ENCODE measurements at regions not wholly inside any gene's neighbourhood (a gene's known extent, or its start where the extent isn't known, plus 50 kb on each side); places are given as distances from the start of the nearest gene placed in this dataset.

DNA sequence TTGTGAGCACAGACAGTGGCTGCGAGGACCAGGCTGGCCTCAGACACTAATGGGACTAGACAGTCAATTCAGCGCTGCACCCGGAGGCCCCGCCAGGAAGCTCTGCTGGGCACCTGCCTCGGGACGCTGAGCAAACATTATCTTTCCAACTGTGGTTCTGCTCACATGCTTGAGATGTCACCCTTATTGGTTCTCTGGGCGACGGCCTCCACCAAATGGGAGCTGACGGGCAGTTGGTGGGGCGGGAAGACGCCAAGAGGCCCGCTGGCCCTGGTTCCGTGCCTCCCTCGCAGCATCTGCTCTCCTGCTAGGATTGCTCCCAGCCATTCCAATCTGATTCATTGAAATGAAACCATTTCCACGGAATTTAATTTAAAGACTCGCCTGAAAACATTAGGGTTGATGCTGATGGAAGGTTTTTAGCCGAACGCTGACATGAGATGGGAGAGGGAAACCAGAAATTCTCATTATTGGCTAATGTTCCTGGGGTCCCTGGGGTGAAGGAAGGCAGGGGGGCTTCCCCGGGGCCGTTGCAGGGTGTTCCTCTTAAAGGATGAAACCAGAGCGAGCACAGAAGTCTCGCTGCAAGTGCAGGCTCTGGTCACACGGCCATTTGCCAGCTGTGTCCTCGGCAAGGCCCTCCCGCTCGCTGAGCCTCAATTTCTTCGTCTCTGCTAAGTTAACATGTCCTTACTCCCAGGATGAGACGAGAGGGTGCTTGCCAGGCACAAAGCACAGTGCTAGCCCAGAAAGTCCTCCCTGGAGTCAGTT, 512.2 kb downstream of the NPHP4 start:
- no peak for DNase-seq
- in situ Hi-C loops (cut with MboI; ENCODE audit: low pct_unique_long_range_greater_than_20kb, low sequenced_read_pairs), result no loop called here

DNA sequence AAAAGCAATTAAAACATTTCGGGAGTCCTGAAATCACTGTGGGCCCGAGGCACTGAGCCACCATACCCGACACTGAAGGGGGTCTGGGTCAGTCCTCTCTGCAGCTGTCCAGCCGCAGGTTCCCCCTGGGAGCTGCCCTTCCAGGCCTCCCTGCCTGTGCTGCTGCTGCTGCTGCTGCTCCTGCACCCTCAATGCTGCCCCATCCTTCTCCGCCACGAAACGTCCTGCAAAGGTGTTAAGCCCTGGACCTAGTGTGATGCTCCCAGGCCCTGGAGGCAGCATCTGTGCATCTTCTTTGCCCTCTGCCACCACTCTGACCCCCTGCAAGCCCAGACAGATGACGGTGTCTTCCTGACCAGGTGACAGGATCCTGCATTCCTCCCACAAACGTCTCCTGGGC, 513.3 kb downstream of the NPHP4 start:
- DNase-seq, result no peak
- in situ Hi-C loops (cut with MboI; ENCODE audit: low pct_unique_long_range_greater_than_20kb, low sequenced_read_pairs), result no loop called here

DNA sequence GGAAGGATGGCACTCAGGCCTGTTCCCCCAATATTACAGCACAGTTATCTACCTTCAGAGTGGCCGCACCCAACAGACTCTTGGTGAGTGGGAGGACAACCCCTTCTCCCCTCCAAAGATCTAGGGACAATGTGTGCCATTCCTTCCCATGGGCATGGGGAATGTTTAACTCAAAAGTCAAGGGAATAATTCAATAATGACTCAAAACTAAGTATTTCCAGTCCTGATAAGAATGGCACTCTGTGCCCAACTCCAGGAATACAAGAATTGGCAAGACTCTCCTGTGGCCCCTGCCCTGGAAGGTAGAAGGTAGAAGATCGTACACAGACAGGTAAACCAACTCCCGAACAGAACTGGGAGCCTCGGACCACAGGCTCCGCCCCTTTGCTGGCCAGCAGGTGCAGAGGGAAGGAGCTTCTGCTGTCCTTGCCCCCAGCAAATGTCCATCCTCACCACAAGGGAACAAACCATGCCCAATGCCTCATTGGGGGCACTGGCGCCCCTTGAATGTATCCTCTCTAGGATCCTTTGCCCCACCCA, 514.0 kb downstream of the NPHP4 start:
- in situ Hi-C loops (cut with MboI; ENCODE audit: low pct_unique_long_range_greater_than_20kb, low sequenced_read_pairs), result no loop called here
- no peak for DNase-seq

DNA sequence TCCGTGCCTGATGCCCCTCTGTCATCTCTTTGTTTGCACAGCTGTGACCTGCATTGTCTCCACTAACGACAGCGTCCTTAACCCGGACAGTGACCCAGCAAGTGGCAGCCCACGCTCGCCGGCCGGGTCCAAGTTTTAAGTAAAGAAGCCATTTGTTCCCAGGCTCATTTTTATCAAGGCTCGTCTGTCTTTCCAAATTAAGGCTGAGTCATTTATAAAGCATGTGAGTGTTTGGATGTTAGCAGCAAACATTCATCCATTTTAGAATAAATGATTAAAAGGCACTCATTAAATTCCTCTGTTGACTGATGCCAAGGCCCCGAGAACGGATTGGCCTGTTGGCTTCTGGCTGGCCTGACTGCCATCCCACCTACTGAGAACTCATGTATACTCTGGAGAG, 514.5 kb downstream of the NPHP4 start:
- in situ Hi-C loops (cut with MboI; ENCODE audit: low pct_unique_long_range_greater_than_20kb, low sequenced_read_pairs), result no loop called here

DNA sequence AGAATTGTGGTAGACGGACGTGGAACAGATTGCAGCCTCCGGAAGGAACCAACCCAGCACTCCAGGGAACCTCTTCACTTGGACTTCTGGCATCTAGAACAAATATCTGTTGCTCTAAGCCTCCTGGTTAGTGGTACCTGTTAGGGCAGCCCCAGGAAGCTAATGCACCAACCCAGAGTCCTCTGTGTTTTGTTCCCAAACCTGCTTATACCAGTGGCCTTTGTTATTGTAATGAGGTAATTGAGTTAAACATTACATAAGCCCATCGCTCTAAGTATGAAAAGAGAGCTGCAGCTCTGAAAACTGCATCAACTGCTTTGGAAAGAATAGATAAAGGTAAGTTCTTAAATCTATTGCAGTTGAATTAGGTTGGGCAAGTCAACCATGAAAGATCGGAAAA, 516.7 kb downstream of the NPHP4 start:
- DNase-seq, result no peak
- in situ Hi-C loops (cut with MboI; ENCODE audit: low pct_unique_long_range_greater_than_20kb, low sequenced_read_pairs), result no loop called here

More for the DNA sequence above, 514.5 kb downstream of the NPHP4 start:
- DNase-seq, result no peak

DNA sequence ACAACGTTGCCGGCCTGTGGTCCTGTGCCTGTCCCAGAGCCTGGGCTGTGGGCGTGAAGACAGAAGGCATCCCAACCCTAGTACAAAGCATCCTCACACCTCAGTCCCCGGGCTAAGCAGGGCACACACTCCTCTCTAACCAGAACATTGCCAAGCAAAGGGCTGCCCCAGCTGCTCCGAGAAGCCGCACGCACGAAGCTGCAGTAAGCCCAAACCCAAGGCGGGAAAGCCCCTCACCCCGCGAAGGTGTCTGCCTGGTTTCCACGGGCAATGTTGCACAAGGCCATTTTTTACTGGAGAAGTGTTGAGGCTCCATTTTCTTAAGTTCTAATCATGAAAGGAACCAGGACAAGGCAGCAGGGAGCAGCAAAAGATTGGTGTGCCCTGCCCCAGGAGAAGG, 519.0 kb downstream of the NPHP4 start:
- in situ Hi-C loops (cut with MboI; ENCODE audit: low pct_unique_long_range_greater_than_20kb, low sequenced_read_pairs), result no loop called here
- no peak for DNase-seq

DNA sequence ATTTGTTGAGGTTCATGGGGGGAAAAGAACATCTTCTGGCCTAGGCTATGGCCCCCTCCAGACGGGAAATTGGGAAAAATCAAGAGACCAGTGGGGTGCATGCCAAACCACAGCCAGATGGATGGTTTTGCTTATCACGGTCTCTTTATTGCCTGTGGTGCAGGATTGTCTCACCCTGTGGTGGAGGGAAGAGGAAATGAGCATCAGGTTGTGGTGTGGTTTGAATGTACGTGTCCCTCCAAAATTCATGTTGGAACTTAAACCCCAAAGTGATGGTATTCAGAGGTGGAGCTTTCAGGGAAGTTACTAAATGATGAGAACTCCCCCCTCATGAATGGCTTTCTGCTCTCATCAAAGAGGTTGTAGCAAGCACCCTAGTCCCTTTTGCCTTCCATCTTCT, 525.7 kb downstream of the NPHP4 start:
- in situ Hi-C loops (cut with MboI; ENCODE audit: low pct_unique_long_range_greater_than_20kb, low sequenced_read_pairs), result no loop called here
- peak; percentile 7 for DNase-seq

DNA sequence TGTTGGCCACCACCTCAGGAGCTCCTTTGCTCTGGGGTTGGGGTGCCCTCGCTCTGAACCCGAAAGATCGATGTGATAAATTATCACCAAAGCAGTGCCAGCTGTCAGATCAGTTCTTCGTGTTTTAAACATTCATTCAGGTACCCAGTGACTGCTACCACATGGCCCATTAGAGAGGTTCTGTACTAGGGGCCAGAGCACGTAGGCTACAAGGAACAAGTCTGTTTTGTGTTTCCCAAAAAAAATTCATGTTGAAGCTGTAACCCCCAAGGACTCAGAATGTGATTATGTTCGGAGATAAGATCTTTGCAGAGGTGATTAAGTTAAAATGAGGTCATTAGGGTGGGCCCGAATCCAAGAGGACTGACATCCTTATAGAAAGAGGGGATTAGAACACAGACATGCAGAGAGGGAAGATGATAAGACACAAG, 526.9 kb downstream of the NPHP4 start:
- in situ Hi-C loops (cut with MboI; ENCODE audit: low pct_unique_long_range_greater_than_20kb, low sequenced_read_pairs), result no loop called here

DNA sequence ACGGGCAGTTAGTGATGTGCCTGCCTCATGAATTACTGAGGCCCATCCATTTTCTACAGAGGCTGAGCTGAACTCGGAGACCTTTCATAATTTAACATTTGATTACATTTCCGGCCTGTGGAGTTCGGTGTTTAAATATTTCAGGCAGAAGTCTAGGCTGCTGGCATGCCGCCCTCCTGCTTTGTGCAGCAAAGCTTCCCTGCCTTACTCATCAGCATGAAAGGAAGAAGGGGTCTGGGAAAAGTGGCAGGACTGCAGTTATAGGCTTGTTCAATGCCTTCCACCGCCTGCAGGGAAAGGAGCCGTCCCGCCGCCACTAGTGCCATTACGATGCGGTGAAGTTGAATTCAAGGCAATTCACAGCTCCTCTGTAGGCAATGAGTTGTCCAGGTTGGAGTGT, 527.9 kb downstream of the NPHP4 start:
- in situ Hi-C loops (cut with MboI; ENCODE audit: low pct_unique_long_range_greater_than_20kb, low sequenced_read_pairs), result no loop called here
- DNase-seq, result no peak

More for the DNA sequence above, 526.9 kb downstream of the NPHP4 start:
- DNase-seq, result no peak

DNA sequence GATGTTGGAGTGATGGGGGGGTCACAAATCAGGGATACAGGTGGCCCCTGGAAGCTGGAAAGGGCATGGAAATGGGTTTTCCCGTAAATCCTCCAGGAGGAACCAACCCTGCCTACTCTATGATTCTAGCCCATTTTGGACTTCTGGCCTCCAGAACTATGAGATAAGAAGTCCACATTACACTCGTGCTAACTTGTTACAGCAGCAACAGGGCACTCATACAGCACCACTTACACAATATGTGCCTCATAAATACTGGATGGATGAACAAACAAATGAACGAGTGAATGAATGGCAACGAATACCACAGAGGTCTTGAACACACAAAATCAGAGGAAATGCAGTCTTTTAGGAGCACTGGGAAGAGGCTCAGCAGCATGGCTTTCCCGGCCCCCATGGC, 531.3 kb downstream of the NPHP4 start:
- no peak for DNase-seq
- in situ Hi-C loops (cut with MboI; ENCODE audit: low pct_unique_long_range_greater_than_20kb, low sequenced_read_pairs), result no loop called here

DNA sequence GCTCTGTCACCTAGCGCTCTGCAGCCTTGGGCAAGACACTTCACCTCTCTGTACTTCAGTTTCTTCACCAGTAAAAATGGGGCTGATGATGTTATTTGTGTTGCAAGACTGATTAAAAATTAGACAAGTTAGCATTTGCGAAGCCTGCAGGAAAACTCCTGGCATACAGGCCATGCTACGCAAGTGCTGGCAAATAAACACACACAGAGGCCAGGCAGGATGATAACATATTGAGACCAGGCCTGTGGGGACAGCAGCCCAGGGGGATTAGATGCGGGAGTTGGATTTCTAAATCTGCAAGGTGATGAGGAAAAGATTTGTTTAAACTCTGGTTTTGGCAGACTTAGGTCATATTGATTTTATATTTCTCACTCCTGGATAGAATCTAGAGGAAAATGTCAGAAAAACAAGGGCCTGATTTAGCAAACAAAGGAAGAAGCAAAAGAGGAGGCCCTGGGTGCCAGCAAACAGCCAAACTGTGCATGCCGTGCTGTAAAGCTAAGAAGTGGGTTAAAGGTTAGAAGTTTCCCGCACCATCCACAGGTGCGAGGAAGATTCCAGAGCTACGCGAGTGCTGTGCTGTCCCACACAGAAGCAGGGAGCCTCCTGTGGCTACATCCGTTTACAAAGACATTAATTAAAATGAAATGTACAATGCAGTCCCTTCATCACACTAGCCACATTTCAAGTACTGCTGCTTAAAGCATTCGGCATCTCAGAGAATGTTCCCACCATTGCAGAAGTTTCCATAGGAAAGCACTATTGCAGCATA, 532.2 kb downstream of the NPHP4 start:
- DNase-seq, result no peak
- in situ Hi-C loops (cut with MboI; ENCODE audit: low pct_unique_long_range_greater_than_20kb, low sequenced_read_pairs), result no loop called here

DNA sequence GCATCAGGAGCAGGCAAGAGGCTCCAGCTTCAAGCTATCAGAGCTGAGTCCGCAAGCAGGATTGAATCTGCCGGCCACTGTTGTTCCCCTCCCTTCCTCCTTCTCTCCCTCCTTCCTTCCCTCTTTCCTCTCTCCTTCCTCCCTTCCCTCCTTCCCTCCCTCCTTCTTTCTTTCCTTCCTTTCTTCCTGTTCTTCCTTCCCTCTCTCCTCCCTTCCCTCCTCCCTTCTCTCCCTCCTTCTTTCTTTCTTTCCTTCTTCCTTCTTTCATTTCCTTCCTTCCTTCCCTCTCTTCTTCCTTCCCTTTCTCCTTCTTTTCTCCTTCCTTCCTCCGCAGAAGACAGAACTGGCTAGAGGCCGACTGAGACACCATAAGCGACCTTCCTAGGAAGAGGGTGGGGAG, 534.0 kb downstream of the NPHP4 start:
- in situ Hi-C loops (cut with MboI; ENCODE audit: low pct_unique_long_range_greater_than_20kb, low sequenced_read_pairs), result no loop called here
- DNase-seq, result no peak

DNA sequence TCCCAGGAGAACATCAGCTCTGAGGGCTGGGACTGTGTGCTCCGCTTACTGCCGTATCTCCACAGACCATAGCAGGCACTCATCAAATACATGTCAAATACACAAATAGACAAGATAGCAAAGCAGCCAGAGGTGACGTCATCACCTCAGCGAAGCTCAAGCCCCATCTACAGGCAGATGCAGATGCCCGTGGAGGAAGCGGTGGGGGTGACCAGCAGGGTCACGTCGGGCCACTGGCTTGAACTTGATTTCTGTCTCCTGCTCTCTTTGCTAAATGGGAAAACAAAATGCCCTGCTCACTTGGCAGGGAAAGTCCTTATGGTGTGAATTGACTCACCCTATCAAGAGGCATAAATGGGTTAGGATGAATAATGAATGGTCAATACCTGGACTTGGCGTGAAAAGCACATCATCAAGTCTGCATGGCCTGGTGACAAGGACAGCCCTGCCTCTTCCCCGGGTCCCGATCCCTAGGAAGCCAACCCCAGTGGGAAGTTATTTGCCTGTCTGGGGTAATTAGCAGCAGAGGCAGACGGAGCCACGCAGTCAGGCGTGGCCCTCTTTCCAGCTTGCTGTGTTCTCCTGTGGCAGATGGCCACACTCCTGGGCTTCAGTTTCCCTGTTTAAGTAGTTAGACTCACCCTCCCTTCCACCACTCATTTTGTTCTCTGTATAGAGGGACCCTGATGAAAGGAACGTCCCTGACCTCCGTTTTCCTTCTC, 536.0 kb downstream of the NPHP4 start:
- no peak for DNase-seq
- in situ Hi-C loops (cut with MboI; ENCODE audit: low pct_unique_long_range_greater_than_20kb, low sequenced_read_pairs), result no loop called here

DNA sequence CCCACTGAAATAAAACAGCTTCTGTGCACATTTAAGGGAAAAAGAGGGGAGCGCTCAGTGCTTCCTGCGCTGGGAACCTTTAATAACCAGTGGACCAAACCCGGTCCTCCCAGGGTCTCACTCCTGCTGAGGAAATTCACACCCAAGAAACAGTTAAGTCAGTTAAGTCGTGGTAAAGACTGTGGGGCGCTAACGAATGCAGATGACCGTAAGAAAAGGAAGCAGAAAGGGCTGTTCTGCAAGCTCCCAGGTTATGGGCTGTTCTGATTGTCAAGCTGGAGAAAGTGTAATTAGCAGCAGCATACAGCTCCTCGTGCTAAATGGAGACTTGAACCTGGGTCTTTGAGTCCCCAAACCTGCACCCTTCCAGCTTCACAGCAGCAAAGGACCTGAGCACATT, 536.6 kb downstream of the NPHP4 start:
- DNase-seq, result no peak
- in situ Hi-C loops (cut with MboI; ENCODE audit: low pct_unique_long_range_greater_than_20kb, low sequenced_read_pairs), result no loop called here

DNA sequence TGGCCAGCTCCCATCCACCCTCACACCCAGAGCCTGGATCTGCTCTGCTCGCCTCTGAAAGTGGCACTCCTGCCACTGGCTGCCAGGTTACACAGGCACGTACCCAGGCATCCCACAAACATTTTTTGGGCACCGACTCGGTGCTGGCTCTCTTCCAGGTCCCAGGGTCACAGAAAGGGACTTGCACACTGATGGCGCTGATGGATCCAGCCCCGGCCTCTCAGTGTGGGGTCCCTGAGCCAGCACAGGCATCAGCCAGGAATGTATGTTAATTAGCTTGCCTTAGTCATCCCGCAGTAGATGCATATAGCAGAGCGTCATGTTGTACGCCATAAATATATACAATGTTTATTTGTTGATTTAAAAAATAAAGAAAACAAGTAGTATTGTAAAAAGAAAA, 537.2 kb downstream of the NPHP4 start:
- in situ Hi-C loops (cut with MboI; ENCODE audit: low pct_unique_long_range_greater_than_20kb, low sequenced_read_pairs), result no loop called here
- no peak for DNase-seq

DNA sequence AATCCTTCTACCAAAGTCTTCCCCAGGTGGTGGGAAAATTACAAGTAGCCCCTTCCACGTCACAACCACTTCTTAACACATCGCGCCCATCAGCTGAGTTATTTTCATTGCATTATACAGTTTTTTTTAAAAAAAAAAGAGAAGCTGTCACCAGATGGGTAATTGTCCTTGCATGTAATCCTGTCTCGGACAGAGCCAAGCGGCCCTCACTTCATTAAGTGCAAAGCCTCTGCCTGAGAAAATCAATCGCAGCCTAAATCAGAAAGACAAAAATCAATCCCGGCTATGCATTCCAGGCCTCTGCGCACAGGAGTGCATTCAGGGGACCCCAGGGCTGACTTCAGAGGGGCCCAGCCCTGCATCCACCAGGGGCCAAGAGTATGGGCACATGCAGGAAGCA, 538.9 kb downstream of the NPHP4 start:
- in situ Hi-C loops (cut with MboI; ENCODE audit: low pct_unique_long_range_greater_than_20kb, low sequenced_read_pairs), result no loop called here

DNA sequence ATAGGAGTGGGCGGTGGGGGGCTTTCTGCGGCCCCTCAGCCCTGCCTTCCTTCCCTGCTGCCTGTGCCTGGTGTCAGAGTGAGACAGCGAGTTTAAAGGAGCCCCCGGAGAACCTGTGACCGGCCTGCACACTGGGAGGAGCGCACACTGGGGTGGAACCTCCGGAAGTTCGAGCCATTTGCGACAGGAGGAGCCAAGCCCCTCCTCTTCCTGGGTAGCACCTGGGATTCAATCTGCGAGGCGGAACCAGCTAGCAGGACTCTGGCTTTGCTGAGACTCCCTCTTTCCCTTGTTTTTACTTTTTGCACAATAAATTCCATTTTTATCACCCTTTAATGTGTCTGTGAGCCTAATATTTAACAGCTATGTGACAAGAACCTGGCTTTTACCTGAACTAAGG, 540.6 kb downstream of the NPHP4 start:
- in situ Hi-C loops (cut with MboI; ENCODE audit: low pct_unique_long_range_greater_than_20kb, low sequenced_read_pairs), result no loop called here
- DNase-seq, result no peak

More for the DNA sequence above, 538.9 kb downstream of the NPHP4 start:
- no peak for DNase-seq

DNA sequence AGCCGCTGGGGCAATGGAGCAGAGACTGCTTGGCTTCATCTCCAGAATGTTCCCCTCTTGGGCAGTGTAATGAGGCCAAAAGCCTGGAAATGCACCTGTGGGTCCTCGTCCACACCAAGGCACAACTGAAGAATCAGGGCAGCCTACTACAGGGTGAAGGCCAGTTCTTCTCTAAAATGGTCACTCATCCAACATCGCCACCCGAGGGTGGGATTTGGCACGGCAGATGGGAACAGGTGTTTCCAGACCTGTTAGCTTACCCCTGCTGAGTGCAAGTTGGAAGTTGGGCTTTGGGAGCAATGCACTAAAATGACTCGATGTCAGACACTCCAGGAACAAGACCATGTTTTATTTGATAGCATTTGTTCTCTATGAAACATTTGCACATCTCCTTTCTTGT, 543.7 kb downstream of the NPHP4 start:
- DNase-seq, result no peak
- in situ Hi-C loops (cut with MboI; ENCODE audit: low pct_unique_long_range_greater_than_20kb, low sequenced_read_pairs), result no loop called here

DNA sequence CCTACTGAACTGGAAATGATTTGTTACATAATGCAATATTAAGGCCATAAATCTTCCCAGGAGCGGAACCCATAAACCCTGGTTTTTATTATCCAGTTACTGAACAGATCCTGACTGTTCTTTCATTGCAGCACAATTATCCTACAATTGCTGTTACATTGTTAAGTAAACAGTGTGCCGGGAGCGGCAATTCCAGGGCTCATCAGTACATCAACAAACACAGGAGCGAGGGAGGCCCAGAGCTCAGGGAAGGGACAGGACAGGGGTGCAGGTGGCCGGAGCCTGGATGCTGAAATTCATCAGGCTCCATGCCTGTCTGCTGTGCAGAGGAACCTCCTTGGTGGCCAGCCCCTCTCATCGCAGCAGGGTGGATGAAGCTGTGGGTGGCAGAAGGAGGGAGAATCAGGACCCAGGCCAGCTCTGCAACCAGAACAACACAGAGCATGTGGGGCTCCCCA, 544.7 kb downstream of the NPHP4 start:
- in situ Hi-C loops (cut with MboI; ENCODE audit: low pct_unique_long_range_greater_than_20kb, low sequenced_read_pairs), result no loop called here
- no peak for DNase-seq

DNA sequence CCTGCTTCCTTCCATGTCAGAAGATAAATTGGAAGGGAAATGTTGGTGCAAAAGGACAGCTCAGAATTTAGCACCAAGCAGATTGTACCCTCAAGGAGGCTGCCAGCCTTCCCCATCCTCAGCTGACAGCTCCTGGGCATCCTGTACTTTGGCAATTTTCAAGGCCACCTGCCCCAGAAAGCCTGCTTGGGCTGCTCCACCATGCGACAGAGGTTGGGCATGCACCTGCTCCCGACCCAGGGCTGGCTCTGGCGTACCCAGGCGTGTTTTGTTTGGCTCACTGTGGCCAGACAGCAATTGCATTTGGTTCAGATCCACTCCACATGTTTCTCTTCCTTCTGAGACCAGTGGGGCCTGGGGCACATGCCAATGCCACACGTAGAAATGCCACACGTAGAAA, 547.8 kb downstream of the NPHP4 start:
- in situ Hi-C loops (cut with MboI; ENCODE audit: low pct_unique_long_range_greater_than_20kb, low sequenced_read_pairs), result no loop called here
- DNase-seq, result no peak

Data from KBM-7 (cell line).